GM12892 (cell line): ENCODE measurements at regions not wholly inside any gene's neighbourhood (a gene's known extent, or its start where the extent isn't known, plus 50 kb on each side); places are given as distances from the start of the nearest gene placed in this dataset.

ENCODE experiments used
- DNase-seq: peaks from one replicate; pipeline ENCODE4 v3.0.0; 2011; ENCODE audit not compliant: insufficient read length
- FAIRE-seq: peaks from 2 replicates; lab custom pipeline; 2011; peaks lifted over from hg19 to GRCh38; lab: Jason Lieb, UNC
- POLR2A ChIP-seq: IDR thresholded peaks from 2 replicates; pipeline ENCODE4 v1.6.1; 2011; ENCODE audit warnings: low read depth, low read length, control low read depth
- POLR2AphosphoS5 ChIP-seq: IDR thresholded peaks from 2 replicates; pipeline ENCODE4 v1.6.1; 2011; ENCODE audit warnings: low read depth, low read length, control low read depth
- TAF1 ChIP-seq: IDR thresholded peaks from 2 replicates; pipeline ENCODE4 v1.6.1; 2011; ENCODE audit warnings: low read depth, mild to moderate bottlenecking, control low read depth, low read length, borderline replicate concordance

- DNase-seq (no peak), FAIRE-seq (no peak)
- TF ChIP-seq TAF1 (no peak), POLR2AphosphoS5 (no peak), POLR2A (no peak)
Observed at GRCh38 chr2:236969767-236970655, 115.7 kb upstream of the COPS8 start.

GRCh38 chr2:236970656-236971010, 115.1 kb upstream of the COPS8 start:
- DNase-seq, result no peak
- no peak for FAIRE-seq

GRCh38 chr2:236971131-236971821, 114.4 kb upstream of the COPS8 start:
- DNase-seq (no peak), FAIRE-seq (no peak)
- TF ChIP-seq TAF1 (no peak), POLR2A (no peak), POLR2AphosphoS5 (no peak)

More at GRCh38 chr2:236970656-236971010, 115.1 kb upstream of the COPS8 start:
- TF ChIP-seq TAF1, result no peak
- TF ChIP-seq POLR2A, result no peak
- TF ChIP-seq POLR2AphosphoS5, result no peak

GRCh38 chr2:236971919-236972381, 113.7 kb upstream of the COPS8 start:
- FAIRE-seq (no peak), DNase-seq (no peak)
- TF ChIP-seq POLR2A, result no peak
- TF ChIP-seq POLR2AphosphoS5, result no peak
- TF ChIP-seq TAF1, result no peak

- TF ChIP-seq POLR2A, result no peak
- TF ChIP-seq TAF1, result no peak
- TF ChIP-seq POLR2AphosphoS5, result no peak
- no peak for DNase-seq
- no peak for FAIRE-seq
Observed at GRCh38 chr2:236972491-236973342, 113.0 kb upstream of the COPS8 start.

GRCh38 chr2:236973343-236973980, 112.2 kb upstream of the COPS8 start:
- no peak for FAIRE-seq
- no peak for DNase-seq
- TF ChIP-seq POLR2AphosphoS5 (no peak), TAF1 (no peak), POLR2A (no peak)

- TF ChIP-seq POLR2A (no peak), POLR2AphosphoS5 (no peak), TAF1 (no peak)
- DNase-seq (no peak), FAIRE-seq (no peak)
Observed at GRCh38 chr2:236974148-236974547, 111.5 kb upstream of the COPS8 start.

- DNase-seq (no peak), FAIRE-seq (no peak)
- TF ChIP-seq POLR2AphosphoS5, result no peak
- TF ChIP-seq TAF1, result no peak
- no peak for TF ChIP-seq POLR2A
Observed at GRCh38 chr2:236974752-236975151, 110.9 kb upstream of the COPS8 start.

- FAIRE-seq, result no peak
- DNase-seq, result no peak
- TF ChIP-seq POLR2AphosphoS5 (no peak), TAF1 (no peak), POLR2A (no peak)
Observed at GRCh38 chr2:236975766-236976165, 109.9 kb upstream of the COPS8 start.

- FAIRE-seq, result no peak
- DNase-seq, result no peak
- TF ChIP-seq POLR2AphosphoS5, result no peak
- no peak for TF ChIP-seq TAF1
- no peak for TF ChIP-seq POLR2A
Observed at GRCh38 chr2:236976266-236977062, 109.2 kb upstream of the COPS8 start.
